Vagina (tissue), 2 donors: ENCODE measurements at regions not wholly inside any gene's neighbourhood (a gene's known extent, or its start where the extent isn't known, plus 50 kb on each side); places are given as distances from the start of the nearest gene placed in this dataset.

Experiments
- DNase-seq, 2 donors: peaks; one replicate each; pipeline ENCODE4 v3.0.0-alpha.2; 2017; ENCODE audit errors: extremely low spot score in 2 of 2
- H3K27ac ChIP-seq: fragments of 200-600 bp; sonication (generic); one replicate; pipeline ENCODE4 v1.5.1; 2019
- H3K27me3 ChIP-seq: fragments of 200-600 bp; sonication (generic); one replicate; pipeline ENCODE4 v1.5.1; 2019
- H3K36me3 ChIP-seq, 2 donors: fragments of 200-600 bp; sonication (generic); one replicate each; pipeline ENCODE4 v1.5.1; 2017 to 2019
- H3K4me1 ChIP-seq: fragments of 200-600 bp; sonication (generic); one replicate; pipeline ENCODE4 v1.5.1; 2019
- H3K4me3 ChIP-seq, 2 donors: fragments of 200-600 bp; sonication (generic); 1 replicate in 1 of 2; 2 replicates in 1 of 2; pipeline ENCODE4 v1.5.1; 2016 to 2019
- H3K9me3 ChIP-seq: fragments of 200-600 bp; sonication (generic); one replicate; pipeline ENCODE4 v1.5.1; 2019
- POLR2A ChIP-seq, 2 donors: fragments of 450-650 bp; IDR thresholded peaks; one replicate each; pipeline ENCODE4 v1.6.1; 2017; ENCODE audit warnings: antibody characterized with exemption in 2 of 2, mild to moderate bottlenecking in 2 of 2, moderate library complexity in 2 of 2
- POLR2AphosphoS5 ChIP-seq, 2 donors: sonication (generic); formaldehyde crosslinking; IDR thresholded peaks; one replicate each; pipeline ENCODE4 v1.9.0; 2017; ENCODE audit warnings: antibody characterized with exemption in 2 of 2, mild to moderate bottlenecking in 2 of 2, low read depth in 1 of 2; ENCODE audit not compliant: insufficient read depth in 1 of 2
- intact Hi-C: fragments of 100-400 bp; cut with DNase I; formaldehyde crosslinking; loops from one replicate; pipeline ENCODE4 v1.15.1; 2023
- TF ChIP-seq, protein P1 (sequence below), 3 experiments: fragments of 450-650 bp in 2 of 3; fragments of 200-600 bp in 1 of 3; sonication (generic) in 1 of 3; IDR thresholded peaks; one replicate each; pipeline ENCODE4 v1.5.1; 2017 to 2019; ENCODE audit warnings: antibody characterized with exemption in 3 of 3, mild to moderate bottlenecking in 2 of 3, moderate library complexity in 2 of 3

DNA sequence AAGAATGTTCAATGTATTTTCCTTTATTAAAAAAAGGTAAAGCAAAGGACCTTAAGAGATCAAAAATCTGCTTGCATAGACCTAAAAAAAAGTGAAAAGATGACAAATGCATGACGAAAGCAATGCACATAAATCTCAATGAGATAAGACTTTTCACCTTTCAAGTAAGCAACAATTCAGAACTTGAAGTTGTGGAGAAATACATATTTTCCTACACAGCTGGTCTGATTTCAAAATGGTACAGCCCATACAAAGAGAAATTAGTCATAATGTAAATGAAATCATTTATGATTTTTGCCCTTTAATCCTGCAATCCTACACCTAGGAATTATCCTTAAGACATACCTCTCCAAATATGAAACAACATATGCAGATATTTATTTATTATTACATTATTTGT lies 568.0 kb downstream of the ANXA1 start:
- no peak overlapping the region for H3K27ac ChIP-seq
- no peak overlapping the region for H3K4me3 ChIP-seq
- no peaks in the 10 kb centered on the region for H3K27me3 ChIP-seq
- intact Hi-C loops: no loop called here
- TF ChIP-seq, protein P1, sequence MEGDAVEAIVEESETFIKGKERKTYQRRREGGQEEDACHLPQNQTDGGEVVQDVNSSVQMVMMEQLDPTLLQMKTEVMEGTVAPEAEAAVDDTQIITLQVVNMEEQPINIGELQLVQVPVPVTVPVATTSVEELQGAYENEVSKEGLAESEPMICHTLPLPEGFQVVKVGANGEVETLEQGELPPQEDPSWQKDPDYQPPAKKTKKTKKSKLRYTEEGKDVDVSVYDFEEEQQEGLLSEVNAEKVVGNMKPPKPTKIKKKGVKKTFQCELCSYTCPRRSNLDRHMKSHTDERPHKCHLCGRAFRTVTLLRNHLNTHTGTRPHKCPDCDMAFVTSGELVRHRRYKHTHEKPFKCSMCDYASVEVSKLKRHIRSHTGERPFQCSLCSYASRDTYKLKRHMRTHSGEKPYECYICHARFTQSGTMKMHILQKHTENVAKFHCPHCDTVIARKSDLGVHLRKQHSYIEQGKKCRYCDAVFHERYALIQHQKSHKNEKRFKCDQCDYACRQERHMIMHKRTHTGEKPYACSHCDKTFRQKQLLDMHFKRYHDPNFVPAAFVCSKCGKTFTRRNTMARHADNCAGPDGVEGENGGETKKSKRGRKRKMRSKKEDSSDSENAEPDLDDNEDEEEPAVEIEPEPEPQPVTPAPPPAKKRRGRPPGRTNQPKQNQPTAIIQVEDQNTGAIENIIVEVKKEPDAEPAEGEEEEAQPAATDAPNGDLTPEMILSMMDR (IDR thresholded peaks at IDR 0.05): no peak
- TF ChIP-seq POLR2A (IDR thresholded peaks at IDR 0.05) (no peak), POLR2AphosphoS5 (IDR thresholded peaks at IDR 0.05; ENCODE audit: insufficient read depth in 1 of 2, low read depth in 1 of 2) (no peak)
- DNase-seq: no peak
- no peaks in the 10 kb centered on the region for H3K4me1 ChIP-seq
- H3K36me3 ChIP-seq: no peaks in the 10 kb centered on the region
- no peaks in the 10 kb centered on the region for H3K9me3 ChIP-seq

DNA sequence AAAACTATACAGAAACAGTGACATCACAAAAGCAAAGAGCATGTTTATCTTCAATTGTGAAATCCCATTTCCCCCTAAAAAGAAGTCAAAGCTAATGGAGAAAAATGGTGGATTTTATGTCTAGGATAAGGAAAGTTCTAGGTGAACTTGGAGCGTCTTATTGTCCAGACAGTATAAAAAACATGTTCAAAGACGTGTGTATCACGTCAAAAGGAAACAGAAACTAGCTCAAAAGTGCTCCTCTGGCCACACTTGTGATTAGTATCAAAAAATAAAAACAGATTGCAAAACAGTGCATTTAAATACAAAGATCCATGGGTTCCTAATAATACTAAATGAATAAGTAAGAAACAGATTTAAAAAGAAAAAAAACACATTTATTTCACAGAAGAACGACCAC lies 568.9 kb downstream of the ANXA1 start:
- Histone ChIP-seq H3K36me3 (no peaks in the 10 kb centered on the region), H3K27ac (no peak overlapping the region), H3K9me3 (no peaks in the 10 kb centered on the region), H3K27me3 (no peaks in the 10 kb centered on the region), H3K4me1 (no peaks in the 10 kb centered on the region), H3K4me3 (no peak overlapping the region)
- TF ChIP-seq POLR2AphosphoS5 (IDR thresholded peaks at IDR 0.05; ENCODE audit: insufficient read depth in 1 of 2, low read depth in 1 of 2) (no peak), POLR2A (IDR thresholded peaks at IDR 0.05) (no peak)
- no peak for DNase-seq
- intact Hi-C loops: no loop called here

DNA sequence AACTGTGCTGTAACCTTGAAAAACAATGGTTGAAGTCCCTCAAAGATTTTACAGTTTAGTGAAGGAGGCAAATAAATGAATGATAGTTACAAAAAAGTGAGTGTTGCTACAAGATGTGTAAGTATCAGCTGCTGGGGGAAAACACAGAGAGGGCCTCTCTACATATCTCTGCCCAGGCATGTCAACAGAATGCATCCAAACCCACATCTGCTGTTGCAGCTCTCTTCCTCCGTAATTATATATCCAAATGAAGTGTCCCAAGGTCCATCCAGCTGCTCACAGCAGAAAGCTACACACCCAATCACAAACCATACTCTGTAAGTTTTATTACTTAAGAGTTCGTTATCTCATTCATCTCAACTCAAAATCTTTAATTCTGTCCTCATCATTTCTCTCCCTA lies 584.6 kb downstream of the ANXA1 start:
- no peak for DNase-seq
- intact Hi-C loops: no loop called here
- Histone ChIP-seq H3K36me3 (no peaks in the 10 kb centered on the region), H3K27me3 (no peaks in the 10 kb centered on the region), H3K27ac (no peak overlapping the region), H3K9me3 (no peaks in the 10 kb centered on the region), H3K4me3 (no peak overlapping the region), H3K4me1 (no peaks in the 10 kb centered on the region)
- TF ChIP-seq POLR2AphosphoS5 (IDR thresholded peaks at IDR 0.05; ENCODE audit: insufficient read depth in 1 of 2, low read depth in 1 of 2): no peak
- TF ChIP-seq POLR2A (IDR thresholded peaks at IDR 0.05): no peak
- TF ChIP-seq, protein P1 (IDR thresholded peaks at IDR 0.05): no peak

DNA sequence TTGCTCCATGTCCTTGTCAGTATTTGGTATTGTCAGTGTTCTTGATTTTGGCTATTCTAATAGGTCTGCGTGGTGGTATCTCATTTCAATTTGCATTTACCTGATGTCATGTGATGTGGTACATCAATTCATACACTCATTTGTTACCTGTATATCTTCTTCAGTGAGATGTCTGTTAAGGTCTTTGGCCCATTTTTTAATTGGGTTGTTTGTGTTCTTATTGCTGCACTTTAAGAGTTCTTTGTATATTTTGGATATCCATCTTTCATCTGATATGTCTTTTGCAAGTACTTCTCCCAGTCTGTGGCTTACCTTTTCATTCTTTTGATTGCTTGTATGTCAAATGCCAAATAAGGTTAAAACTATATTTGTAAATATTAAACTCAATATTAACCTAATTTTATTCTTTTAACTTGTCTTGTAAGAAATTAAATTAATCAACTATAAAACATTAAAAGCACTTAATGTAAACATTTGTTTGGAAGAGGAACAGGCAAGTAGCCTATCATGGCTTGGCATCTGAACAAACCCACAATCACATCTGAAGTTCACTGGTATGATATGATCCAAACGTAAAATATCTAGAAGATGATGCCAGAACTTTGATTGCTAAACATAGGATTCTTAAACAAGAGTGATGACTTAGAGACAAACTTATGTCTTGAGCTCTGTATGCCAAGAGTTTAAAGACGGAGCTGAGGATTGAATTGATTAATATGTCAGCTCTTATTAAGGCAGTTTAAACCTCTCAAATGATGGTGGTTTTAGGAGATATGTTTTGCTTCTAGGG lies 587.3 kb downstream of the ANXA1 start:
- TF ChIP-seq POLR2AphosphoS5 (IDR thresholded peaks at IDR 0.05; ENCODE audit: insufficient read depth in 1 of 2, low read depth in 1 of 2) (no peak), POLR2A (IDR thresholded peaks at IDR 0.05) (no peak)
- TF ChIP-seq, protein P1 (IDR thresholded peaks at IDR 0.05): no peak
- H3K9me3 ChIP-seq: no peaks in the 10 kb centered on the region
- intact Hi-C loops: no loop called here
- no peaks in the 10 kb centered on the region for H3K4me1 ChIP-seq
- no peak overlapping the region for H3K27ac ChIP-seq
- H3K36me3 ChIP-seq: no peaks in the 10 kb centered on the region
- H3K27me3 ChIP-seq: no peaks in the 10 kb centered on the region
- H3K4me3 ChIP-seq: no peak overlapping the region
- DNase-seq: no peak

DNA sequence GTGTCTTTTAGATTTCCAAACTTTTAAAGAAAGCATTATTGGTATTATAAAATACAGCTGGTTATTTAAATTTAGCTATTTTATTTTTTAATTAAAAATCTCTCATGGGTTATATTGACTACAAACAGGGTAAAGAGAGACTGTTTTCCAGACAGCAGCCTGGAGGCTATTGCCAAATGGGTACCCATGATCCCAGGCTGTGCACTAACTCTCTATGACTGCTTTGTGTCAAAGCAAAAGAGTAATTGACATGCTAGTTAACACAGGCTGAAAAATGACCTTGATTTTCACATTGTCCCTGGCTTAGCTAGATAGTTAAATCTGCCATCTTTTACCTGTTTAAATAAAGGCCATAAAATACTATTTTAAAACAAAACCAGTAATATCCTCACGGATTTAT lies 589.7 kb downstream of the ANXA1 start:
- Histone ChIP-seq H3K27me3 (no peaks in the 10 kb centered on the region), H3K36me3 (no peaks in the 10 kb centered on the region), H3K27ac (no peak overlapping the region), H3K4me3 (no peak overlapping the region), H3K4me1 (no peaks in the 10 kb centered on the region), H3K9me3 (no peaks in the 10 kb centered on the region)
- no peak for DNase-seq
- intact Hi-C loops: no loop called here
- TF ChIP-seq, protein P1 (IDR thresholded peaks at IDR 0.05): no peak
- TF ChIP-seq POLR2AphosphoS5 (IDR thresholded peaks at IDR 0.05; ENCODE audit: insufficient read depth in 1 of 2, low read depth in 1 of 2): no peak
